Activated T-cell treated with anti-CD3 and anti-CD28 coated beads for 48 hours (primary cell): ENCODE measurements at regions not wholly inside any gene's neighbourhood (a gene's known extent, or its start where the extent isn't known, plus 50 kb on each side); places are given as distances from the start of the nearest gene placed in this dataset.
"Not testable (repeated sequence)": the region's sequence is repeated elsewhere in the genome, so short reads cannot be mapped to it uniquely, and the experiment has no call there.

Source experiments
- DNase-seq: peaks from one replicate; pipeline ENCODE4 v3.0.0-alpha.2; 2020; ENCODE audit warnings: low read depth

GRCh38 chr12:114501474-114501807, 95.5 kb upstream of the TBX5 start:
- no peak for DNase-seq

GRCh38 chr12:114500775-114501473, 95.0 kb upstream of the TBX5 start:
- DNase-seq, result no peak

- no peak for DNase-seq
Observed at GRCh38 chr12:114500131-114500530, 94.2 kb upstream of the TBX5 start.

GRCh38 chr12:114499338-114499737, 93.4 kb upstream of the TBX5 start:
- DNase-seq, result no peak

- DNase-seq, result no peak
Observed at GRCh38 chr12:114491916-114492315, 86.0 kb upstream of the TBX5 start.

- not testable (repeated sequence) for DNase-seq
Observed at GRCh38 chr12:114484822-114485459, 79.0 kb upstream of the TBX5 start.

GRCh38 chr12:114483996-114484395, 78.1 kb upstream of the TBX5 start:
- no peak for DNase-seq

GRCh38 chr12:114481200-114481535, 75.2 kb upstream of the TBX5 start:
- no peak for DNase-seq

- no peak for DNase-seq
Observed at GRCh38 chr12:114480337-114481199, 74.6 kb upstream of the TBX5 start.

GRCh38 chr12:114479831-114480230, 73.9 kb upstream of the TBX5 start:
- DNase-seq, result no peak

GRCh38 chr12:114478865-114479264, 72.9 kb upstream of the TBX5 start:
- no peak for DNase-seq

- DNase-seq, result no peak
Observed at GRCh38 chr12:114477989-114478395, 72.0 kb upstream of the TBX5 start.

GRCh38 chr12:114476159-114476558, 70.2 kb upstream of the TBX5 start:
- DNase-seq, result no peak

GRCh38 chr12:114473717-114474116, 67.8 kb upstream of the TBX5 start:
- no peak for DNase-seq

GRCh38 chr12:114473018-114473417, 67.1 kb upstream of the TBX5 start:
- no peak for DNase-seq

- no peak for DNase-seq
Observed at GRCh38 chr12:114457620-114458019, 51.7 kb upstream of the TBX5 start.
